OCI-LY7 (cell line): ENCODE measurements at regions not wholly inside any gene's neighbourhood (a gene's known extent, or its start where the extent isn't known, plus 50 kb on each side); places are given as distances from the start of the nearest gene placed in this dataset.

Experiments
- BruUV-seq: library from RNA; stranded (reverse); fragments of 400-500 nt; replicated peaks from 2 replicates; lab custom pipeline; 2021; lab: Mats Ljungman, UMichigan
- CTCF ChIA-PET: fragments of 300-600 bp; sonication (Branson Sonifier 250); formaldehyde crosslinking; loops from one replicate; lab custom pipeline; 2022; ENCODE audit warnings: antibody characterized with exemption; ENCODE audit not compliant: unreplicated experiment; lab: Charles Lee
- POLR2A ChIA-PET: fragments of 300-600 bp; sonication (Branson Sonifier 250); formaldehyde crosslinking; loops from one replicate; lab custom pipeline; 2022; ENCODE audit warnings: antibody characterized with exemption; lab: Charles Lee
- DNase-seq: peaks from one replicate; pipeline ENCODE4 v3.0.0-alpha.2; 2015; ENCODE audit warnings: low spot score
- H2AFZ ChIP-seq: fragments of 200-600 bp; sonication (generic), shearing (Covaris generic); 2 replicates; pipeline ENCODE4 v1.6.1; 2014; ENCODE audit warnings: mild to moderate bottlenecking, antibody characterized with exemption, low read length, moderate library complexity
- H3K27ac ChIP-seq: fragments of 200-600 bp; sonication (generic); 2 replicates; pipeline ENCODE4 v1.5.1; 2014; ENCODE audit warnings: mixed run types, low read depth, mild to moderate bottlenecking, moderate library complexity, low read length, inconsistent platforms; ENCODE audit not compliant: poor library complexity, severe bottlenecking
- H3K36me3 ChIP-seq: fragments of 200-600 bp; sonication (generic); 2 replicates; pipeline ENCODE4 v1.6.1; 2014; ENCODE audit warnings: mild to moderate bottlenecking, antibody characterized with exemption, low read length, moderate library complexity, mixed read lengths; ENCODE audit not compliant: insufficient read depth
- H3K4me1 ChIP-seq: fragments of 200-600 bp; sonication (generic); 2 replicates; pipeline ENCODE4 v1.5.1; 2014; ENCODE audit warnings: mild to moderate bottlenecking, low read length; ENCODE audit not compliant: insufficient read depth, poor library complexity, severe bottlenecking
- H3K4me2 ChIP-seq: fragments of 200-600 bp; sonication (generic); 2 replicates; pipeline ENCODE4 v1.6.1; 2014; ENCODE audit warnings: mild to moderate bottlenecking, low read length
- H3K4me3 ChIP-seq: fragments of 200-600 bp; sonication (generic); 2 replicates; pipeline ENCODE4 v1.5.1; 2014; ENCODE audit warnings: mild to moderate bottlenecking, low read depth, low read length; ENCODE audit not compliant: poor library complexity, severe bottlenecking
- H3K79me2 ChIP-seq: fragments of 200-600 bp; sonication (generic); 2 replicates; pipeline ENCODE4 v1.6.1; 2016; ENCODE audit warnings: low read depth, mild to moderate bottlenecking, low read length, moderate library complexity, mixed read lengths; ENCODE audit not compliant: insufficient read depth
- H3K9me2 ChIP-seq: fragments of 200-600 bp; sonication (generic); 2 replicates; pipeline ENCODE4 v1.6.1; 2016; ENCODE audit warnings: mild to moderate bottlenecking, low read length, mixed read lengths; ENCODE audit not compliant: insufficient read depth
- H3K9me3 ChIP-seq: fragments of 200-600 bp; sonication (generic); 2 replicates; pipeline ENCODE4 v1.6.1; 2014; ENCODE audit warnings: mild to moderate bottlenecking, mixed run types, low read length, mixed read lengths
- H4K20me1 ChIP-seq: fragments of 200-600 bp; sonication (generic); 2 replicates; pipeline ENCODE4 v1.6.1; 2014; ENCODE audit warnings: mild to moderate bottlenecking, antibody characterized with exemption, low read length, moderate library complexity, mixed read lengths; ENCODE audit not compliant: insufficient read depth
- EZH2phosphoT487 ChIP-seq: fragments of 200-600 bp; sonication (generic); IDR thresholded peaks from 2 replicates; pipeline ENCODE4 v1.6.1; 2018; ENCODE audit warnings: low read depth, borderline replicate concordance, mild to moderate bottlenecking, mixed run types, antibody characterized with exemption, low read length, moderate library complexity, mixed read lengths
- intact Hi-C: fragments of 100-400 bp; cut with micrococcal nuclease; formaldehyde crosslinking; loops from one replicate; pipeline ENCODE4 v1.10.0; 2022; ENCODE audit not compliant: unreplicated experiment
- TF ChIP-seq, protein P1 (sequence below): fragments of 200-600 bp; sonication (generic); conservative IDR thresholded peaks from 2 replicates; pipeline ENCODE4 v1.5.1; 2014; ENCODE audit warnings: mild to moderate bottlenecking, antibody characterized with exemption, low read length, moderate library complexity, mixed read lengths

- no peak overlapping the region for H2AFZ ChIP-seq
- ChIA-PET CTCF (no interaction called here), POLR2A (no interaction called here)
- H3K27ac ChIP-seq = no peak overlapping the region
- intact Hi-C loops = no loop called here
- no peaks in the 10 kb centered on the region for H4K20me1 ChIP-seq
- no peaks in the 10 kb centered on the region for H3K9me3 ChIP-seq
- no peaks in the 10 kb centered on the region for H3K9me2 ChIP-seq
- H3K36me3 ChIP-seq = no peaks in the 10 kb centered on the region
- H3K4me2 ChIP-seq = no peak overlapping the region
- BruUV-seq = no TSS peak
- DNase-seq = no peak
- no peaks in the 10 kb centered on the region for H3K79me2 ChIP-seq
- H3K4me3 ChIP-seq = no peak overlapping the region
- H3K4me1 ChIP-seq = no peaks in the 10 kb centered on the region
- TF ChIP-seq, protein P1, sequence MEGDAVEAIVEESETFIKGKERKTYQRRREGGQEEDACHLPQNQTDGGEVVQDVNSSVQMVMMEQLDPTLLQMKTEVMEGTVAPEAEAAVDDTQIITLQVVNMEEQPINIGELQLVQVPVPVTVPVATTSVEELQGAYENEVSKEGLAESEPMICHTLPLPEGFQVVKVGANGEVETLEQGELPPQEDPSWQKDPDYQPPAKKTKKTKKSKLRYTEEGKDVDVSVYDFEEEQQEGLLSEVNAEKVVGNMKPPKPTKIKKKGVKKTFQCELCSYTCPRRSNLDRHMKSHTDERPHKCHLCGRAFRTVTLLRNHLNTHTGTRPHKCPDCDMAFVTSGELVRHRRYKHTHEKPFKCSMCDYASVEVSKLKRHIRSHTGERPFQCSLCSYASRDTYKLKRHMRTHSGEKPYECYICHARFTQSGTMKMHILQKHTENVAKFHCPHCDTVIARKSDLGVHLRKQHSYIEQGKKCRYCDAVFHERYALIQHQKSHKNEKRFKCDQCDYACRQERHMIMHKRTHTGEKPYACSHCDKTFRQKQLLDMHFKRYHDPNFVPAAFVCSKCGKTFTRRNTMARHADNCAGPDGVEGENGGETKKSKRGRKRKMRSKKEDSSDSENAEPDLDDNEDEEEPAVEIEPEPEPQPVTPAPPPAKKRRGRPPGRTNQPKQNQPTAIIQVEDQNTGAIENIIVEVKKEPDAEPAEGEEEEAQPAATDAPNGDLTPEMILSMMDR = no peak
- no peak for TF ChIP-seq EZH2phosphoT487
Observed at GRCh38 chr16:49115956-49116355, 165.7 kb downstream of the CBLN1 start.

- intact Hi-C loops = no loop called here
- H3K4me1 ChIP-seq = no peaks in the 10 kb centered on the region
- no peaks in the 10 kb centered on the region for H3K36me3 ChIP-seq
- H4K20me1 ChIP-seq = no peaks in the 10 kb centered on the region
- TF ChIP-seq, protein P1 = no peak
- no peak for TF ChIP-seq EZH2phosphoT487
- no peak overlapping the region for H3K4me3 ChIP-seq
- no peak for DNase-seq
- ChIA-PET CTCF (no interaction called here), POLR2A (no interaction called here)
- H3K79me2 ChIP-seq = no peaks in the 10 kb centered on the region
- H2AFZ ChIP-seq = no peak overlapping the region
- no peak overlapping the region for H3K4me2 ChIP-seq
- no TSS peak for BruUV-seq
- no peaks in the 10 kb centered on the region for H3K9me3 ChIP-seq
- no peak overlapping the region for H3K27ac ChIP-seq
- H3K9me2 ChIP-seq = no peaks in the 10 kb centered on the region
Observed at GRCh38 chr16:49112754-49113153, 168.9 kb downstream of the CBLN1 start.

GRCh38 chr16:49111351-49111750 is 170.3 kb downstream of the CBLN1 start:
- no peak overlapping the region for H3K4me3 ChIP-seq
- BruUV-seq = no TSS peak
- no peaks in the 10 kb centered on the region for H3K36me3 ChIP-seq
- no peaks in the 10 kb centered on the region for H3K79me2 ChIP-seq
- no peak overlapping the region for H3K4me2 ChIP-seq
- no peak for DNase-seq
- H3K9me2 ChIP-seq = no peaks in the 10 kb centered on the region
- H3K4me1 ChIP-seq = no peaks in the 10 kb centered on the region
- H3K9me3 ChIP-seq = no peaks in the 10 kb centered on the region
- CTCF ChIA-PET = no interaction called here
- H2AFZ ChIP-seq = no peak overlapping the region
- H4K20me1 ChIP-seq = no peaks in the 10 kb centered on the region
- TF ChIP-seq, protein P1 = no peak
- no peak for TF ChIP-seq EZH2phosphoT487
- H3K27ac ChIP-seq = no peak overlapping the region
- intact Hi-C loops = no loop called here
- POLR2A ChIA-PET = interaction anchor here (0.7 kb wide), 1 partner anchor 143 kb away, joined by 3 read pairs; no protein-coding TSS in a partner anchor
